HEK293T (cell line): ENCODE measurements at regions not wholly inside any gene's neighbourhood (a gene's known extent, or its start where the extent isn't known, plus 50 kb on each side); places are given as distances from the start of the nearest gene placed in this dataset.

ENCODE experiments used
- BHLHE40 ChIP-seq: fragments of 450-650 bp; IDR thresholded peaks from 2 replicates; pipeline ENCODE4 v1.6.1; 2016; ENCODE audit warnings: mild to moderate bottlenecking, moderate library complexity, borderline replicate concordance
- FOXA1 ChIP-seq: fragments of 450-650 bp; IDR thresholded peaks from 2 replicates; pipeline ENCODE4 v1.6.1; 2016; ENCODE audit warnings: mild to moderate bottlenecking
- FOXK2 ChIP-seq: fragments of 450-650 bp; IDR thresholded peaks from 2 replicates; pipeline ENCODE4 v1.6.1; 2016; ENCODE audit warnings: mild to moderate bottlenecking
- FOXM1 ChIP-seq: fragments of 450-650 bp; IDR thresholded peaks from 2 replicates; pipeline ENCODE4 v1.6.1; 2017; ENCODE audit warnings: mild to moderate bottlenecking, borderline replicate concordance
- L3MBTL2 ChIP-seq: fragments of 450-650 bp; conservative IDR thresholded peaks from 2 replicates; pipeline ENCODE4 v1.6.1; 2016; ENCODE audit warnings: mild to moderate bottlenecking
- LEF1 ChIP-seq: fragments of 450-650 bp; IDR thresholded peaks from 2 replicates; pipeline ENCODE4 v1.6.1; 2017; ENCODE audit warnings: mild to moderate bottlenecking, borderline replicate concordance
- SP1 ChIP-seq: fragments of 450-650 bp; IDR thresholded peaks from 2 replicates; pipeline ENCODE4 v1.6.1; 2017
- SUZ12 ChIP-seq: fragments of 450-650 bp; IDR thresholded peaks from 2 replicates; pipeline ENCODE4 v1.6.1; 2016; ENCODE audit warnings: mild to moderate bottlenecking
- TARDBP ChIP-seq: fragments of 450-650 bp; IDR thresholded peaks from 2 replicates; pipeline ENCODE4 v1.6.1; 2016
- TF ChIP-seq, protein P1 (sequence below): fragments of 450-650 bp; IDR thresholded peaks from 2 replicates; pipeline ENCODE4 v1.6.1; 2016

DNA sequence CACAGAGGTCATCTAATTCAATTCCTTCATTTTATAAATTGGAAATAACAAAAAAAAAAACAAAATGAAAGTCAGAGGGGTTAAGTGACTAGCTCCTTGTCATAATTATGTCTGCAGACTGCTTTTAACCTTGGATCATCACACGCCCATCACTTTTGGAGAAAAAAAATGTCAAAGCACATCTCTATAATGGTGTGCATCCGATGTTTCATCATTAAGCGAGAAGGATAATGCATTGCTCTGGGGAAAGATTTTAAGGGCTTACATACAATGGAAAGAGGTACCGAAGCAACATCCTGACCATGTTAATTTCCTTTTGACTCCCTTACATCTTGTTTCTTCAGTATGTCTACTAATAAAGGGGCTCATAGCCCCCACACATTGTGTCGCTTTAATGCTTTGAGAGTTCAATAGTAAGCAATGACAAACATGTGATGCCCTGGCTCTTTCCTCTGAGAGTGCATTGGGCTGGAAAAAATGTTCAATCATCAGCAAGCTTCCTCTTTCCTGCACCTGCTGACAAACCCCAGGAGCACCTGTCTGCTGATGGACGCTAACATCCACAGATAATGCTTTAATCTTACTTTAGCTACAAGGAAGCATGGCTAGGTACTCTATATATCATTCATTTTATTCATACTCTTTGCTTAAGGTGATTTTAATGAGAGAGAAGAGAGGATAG lies 242.2 kb downstream of the SMARCA2 start:
- no peak for TF ChIP-seq SUZ12
- no peak for TF ChIP-seq L3MBTL2
- TF ChIP-seq, protein P1, sequence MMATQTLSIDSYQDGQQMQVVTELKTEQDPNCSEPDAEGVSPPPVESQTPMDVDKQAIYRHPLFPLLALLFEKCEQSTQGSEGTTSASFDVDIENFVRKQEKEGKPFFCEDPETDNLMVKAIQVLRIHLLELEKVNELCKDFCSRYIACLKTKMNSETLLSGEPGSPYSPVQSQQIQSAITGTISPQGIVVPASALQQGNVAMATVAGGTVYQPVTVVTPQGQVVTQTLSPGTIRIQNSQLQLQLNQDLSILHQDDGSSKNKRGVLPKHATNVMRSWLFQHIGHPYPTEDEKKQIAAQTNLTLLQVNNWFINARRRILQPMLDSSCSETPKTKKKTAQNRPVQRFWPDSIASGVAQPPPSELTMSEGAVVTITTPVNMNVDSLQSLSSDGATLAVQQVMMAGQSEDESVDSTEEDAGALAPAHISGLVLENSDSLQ, result no peak
- no peak for TF ChIP-seq FOXM1
- TF ChIP-seq TARDBP, result no peak
- TF ChIP-seq SP1, result no peak
- no peak for TF ChIP-seq FOXK2
- no peak for TF ChIP-seq FOXA1
- TF ChIP-seq LEF1, result no peak
- TF ChIP-seq BHLHE40, result no peak
